Adrenal gland (tissue), 9 donors: ENCODE measurements at regions not wholly inside any gene's neighbourhood (a gene's known extent, or its start where the extent isn't known, plus 50 kb on each side); places are given as distances from the start of the nearest gene placed in this dataset.

ENCODE experiments used
- DNase-seq, 7 donors: peaks; one replicate each; pipeline ENCODE4 v3.0.0-alpha.2; 2019 to 2020
- H3K27ac ChIP-seq, 5 donors: fragments of 200-600 bp; sonication (generic) in 4 of 5; 1 replicate in 3 of 5; 2 replicates in 2 of 5; pipeline versions ENCODE4 v1.5.1 to v1.8.0; 2016 to 2020; ENCODE audit warnings: mild to moderate bottlenecking in 1 of 5
- H3K27me3 ChIP-seq: fragments of 200-600 bp; 2 replicates; pipeline ENCODE4 v1.8.0; 2021
- H3K36me3 ChIP-seq, 2 donors: fragments of 200-600 bp; replicated peaks in 1 of 2; 1 replicate in 1 of 2; 2 replicates in 1 of 2; pipeline versions ENCODE4 v1.5.1 to v1.8.0; 2018 to 2022
- H3K4me1 ChIP-seq, 2 donors: fragments of 200-600 bp; replicated peaks in 1 of 2; 1 replicate in 1 of 2; 2 replicates in 1 of 2; pipeline versions ENCODE4 v1.5.1 to v1.8.0; 2018 to 2021
- H3K4me3 ChIP-seq, 4 donors: fragments of 200-600 bp; sonication (generic) in 3 of 4; one replicate each; pipeline ENCODE4 v1.5.1; 2016 to 2018
- H3K9me3 ChIP-seq, 3 donors: fragments of 200-600 bp; sonication (generic) in 1 of 3; replicated peaks in 1 of 3; 1 replicate in 2 of 3; 2 replicates in 1 of 3; pipeline versions ENCODE4 v1.5.1 to v1.8.0; 2016 to 2021
- POLR2A ChIP-seq, 2 donors: fragments of 450-650 bp; IDR thresholded peaks; one replicate each; pipeline ENCODE4 v1.6.1; 2017; ENCODE audit warnings: antibody characterized with exemption in 2 of 2, mild to moderate bottlenecking in 2 of 2, moderate library complexity in 1 of 2
- WGBS, 4 donors: extraction: QIAGEN DNeasy Blood & Tissue Kit in 2 of 4; methylation state at CpG; one replicate each; pipeline versions ENCODE4 v1.1.5 to v1.1.7; 2013 to 2017; 5-methylcytosine and 5-hydroxymethylcytosine counted together
- intact Hi-C, 2 donors: fragments of 100-400 bp; cut with DNase I; formaldehyde crosslinking; loops; one replicate each; pipeline versions ENCODE4 v1.14.1 to v1.15.0; 2022 to 2023
- TF ChIP-seq, protein P1 (sequence below), 6 experiments: fragments of 450-650 bp in 4 of 6; fragments of 200-600 bp in 2 of 6; sonication (generic) in 1 of 6; IDR thresholded peaks; 1 replicate in 5 of 6; 2 replicates in 1 of 6; pipeline versions ENCODE4 v1.5.1 to v1.8.0; 2016 to 2021; ENCODE audit warnings: antibody characterized with exemption in 6 of 6, mild to moderate bottlenecking in 2 of 6, moderate library complexity in 1 of 6
- donor health status: healthy with polysubstance abuse.
- donor health status: Bipolar disorder and iron deficiency.
- donor health status: DM: yes; HTN: yes; CAD: no.
- donor health status: DM: no; HTN: no; CAD: no.
- donor health status: DM: no; HTN: no; CAD: no.

DNA sequence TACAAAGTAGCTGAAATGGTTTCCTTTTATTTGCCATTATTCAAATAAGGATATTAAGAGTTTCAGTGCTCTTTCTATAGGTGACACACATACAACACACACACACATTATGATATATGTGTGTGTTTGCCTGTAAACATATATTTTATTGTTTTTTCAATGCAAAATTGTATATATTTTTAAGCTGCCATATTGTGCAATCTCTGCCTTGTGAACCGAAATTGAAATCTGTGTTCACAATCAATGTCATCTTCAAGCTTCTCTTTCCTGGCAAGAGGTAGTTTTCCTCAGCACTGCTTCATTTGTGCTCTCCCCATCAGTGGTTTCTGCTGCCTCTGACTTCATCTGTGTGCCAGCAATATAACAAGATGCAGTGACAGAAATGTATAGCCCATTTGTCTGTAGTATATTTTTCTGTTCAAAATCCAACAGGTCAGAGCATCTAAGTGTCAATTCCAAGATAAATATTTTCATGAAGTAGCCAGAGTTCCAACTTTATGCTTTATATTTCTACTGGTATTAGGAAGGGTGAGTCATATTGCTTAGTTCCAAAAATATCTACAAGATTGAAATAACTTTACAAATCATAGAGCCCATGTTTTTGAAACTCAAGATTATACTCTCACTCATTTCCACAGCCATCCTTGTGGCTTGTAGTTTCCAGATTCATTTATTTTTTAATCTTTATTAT, 1704.8 kb upstream of the CDH9 start:
- Histone ChIP-seq H3K27me3 (no peaks in the 10 kb centered on the region), H3K9me3 (no peaks in the 10 kb centered on the region), H3K36me3 (no peaks in the 10 kb centered on the region), H3K27ac (no peak overlapping the region), H3K4me3 (no peak overlapping the region), H3K4me1 (no peaks in the 10 kb centered on the region)
- WGBS, 4 donors, result 0 to 39% (median 25%) methylated on average over 1 of the region's 1 CpG
- no peak for TF ChIP-seq POLR2A (IDR thresholded peaks at IDR 0.05)
- TF ChIP-seq, protein P1, sequence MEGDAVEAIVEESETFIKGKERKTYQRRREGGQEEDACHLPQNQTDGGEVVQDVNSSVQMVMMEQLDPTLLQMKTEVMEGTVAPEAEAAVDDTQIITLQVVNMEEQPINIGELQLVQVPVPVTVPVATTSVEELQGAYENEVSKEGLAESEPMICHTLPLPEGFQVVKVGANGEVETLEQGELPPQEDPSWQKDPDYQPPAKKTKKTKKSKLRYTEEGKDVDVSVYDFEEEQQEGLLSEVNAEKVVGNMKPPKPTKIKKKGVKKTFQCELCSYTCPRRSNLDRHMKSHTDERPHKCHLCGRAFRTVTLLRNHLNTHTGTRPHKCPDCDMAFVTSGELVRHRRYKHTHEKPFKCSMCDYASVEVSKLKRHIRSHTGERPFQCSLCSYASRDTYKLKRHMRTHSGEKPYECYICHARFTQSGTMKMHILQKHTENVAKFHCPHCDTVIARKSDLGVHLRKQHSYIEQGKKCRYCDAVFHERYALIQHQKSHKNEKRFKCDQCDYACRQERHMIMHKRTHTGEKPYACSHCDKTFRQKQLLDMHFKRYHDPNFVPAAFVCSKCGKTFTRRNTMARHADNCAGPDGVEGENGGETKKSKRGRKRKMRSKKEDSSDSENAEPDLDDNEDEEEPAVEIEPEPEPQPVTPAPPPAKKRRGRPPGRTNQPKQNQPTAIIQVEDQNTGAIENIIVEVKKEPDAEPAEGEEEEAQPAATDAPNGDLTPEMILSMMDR (IDR thresholded peaks at IDR 0.05), result no peak
- intact Hi-C loops, result no loop called here
- DNase-seq, result no peak

DNA sequence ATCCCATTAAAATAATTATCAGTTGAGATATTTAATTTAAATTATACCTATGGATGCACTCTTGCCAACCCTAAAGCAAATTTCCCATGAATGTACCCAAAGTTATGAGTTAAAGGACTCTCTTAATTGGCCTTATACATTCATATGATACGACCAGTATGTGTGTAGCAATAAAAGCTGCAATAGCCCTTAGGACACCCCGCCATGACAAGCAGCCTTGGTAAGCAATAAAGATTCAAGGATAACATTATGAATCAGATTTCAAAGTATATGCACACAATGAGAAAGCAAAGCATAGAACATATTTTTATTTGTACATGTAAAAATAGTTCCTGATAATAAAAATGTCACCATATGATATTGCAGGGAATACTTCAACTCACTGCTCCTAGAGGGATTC, 1699.3 kb upstream of the CDH9 start:
- TF ChIP-seq, protein P1 (IDR thresholded peaks at IDR 0.05), result no peak
- TF ChIP-seq POLR2A (IDR thresholded peaks at IDR 0.05), result no peak

DNA sequence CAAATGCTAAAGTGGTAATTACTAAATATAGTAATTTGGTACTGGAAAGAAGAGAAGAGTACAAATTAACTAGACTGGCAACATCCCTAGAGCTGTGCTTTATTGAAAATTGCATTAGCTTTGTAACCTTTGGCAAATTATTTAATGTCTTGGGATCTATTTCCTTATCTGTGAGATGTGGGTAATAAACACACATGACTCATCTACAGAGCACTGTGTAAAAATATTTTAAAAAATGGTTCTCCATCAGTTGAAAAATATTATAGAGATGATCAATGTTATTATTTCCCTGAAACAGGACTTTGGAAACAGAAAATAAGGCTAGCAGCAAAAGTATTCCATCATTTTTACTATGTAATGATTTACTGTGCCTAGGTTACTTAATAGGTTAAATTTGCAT, 1698.8 kb upstream of the CDH9 start:
- H3K36me3 ChIP-seq, result no peaks in the 10 kb centered on the region
- H3K4me3 ChIP-seq, result no peak overlapping the region
- peaks cover 0 to 5% (median 0%) of the 10 kb centered on the region in 3 donors for H3K9me3 ChIP-seq
- intact Hi-C loops, result no loop called here
- TF ChIP-seq POLR2A (IDR thresholded peaks at IDR 0.05), result no peak
- TF ChIP-seq, protein P1 (IDR thresholded peaks at IDR 0.05), result no peak
- H3K27ac ChIP-seq, result no peak overlapping the region
- no peak for DNase-seq
- no peaks in the 10 kb centered on the region for H3K4me1 ChIP-seq
- H3K27me3 ChIP-seq, result no peaks in the 10 kb centered on the region

More for the DNA sequence above, 1699.3 kb upstream of the CDH9 start:
- peaks cover 0 to 5% (median 0%) of the 10 kb centered on the region in 3 donors for H3K9me3 ChIP-seq
- intact Hi-C loops, result no loop called here
- H3K4me3 ChIP-seq, result no peak overlapping the region
- H3K27me3 ChIP-seq, result no peaks in the 10 kb centered on the region
- no peak overlapping the region for H3K27ac ChIP-seq
- no peak for DNase-seq
- no peaks in the 10 kb centered on the region for H3K4me1 ChIP-seq
- no peaks in the 10 kb centered on the region for H3K36me3 ChIP-seq
- 55 to 71% (median 63%) methylated on average over 2 of the region's 2 CpGs for WGBS, 4 donors

DNA sequence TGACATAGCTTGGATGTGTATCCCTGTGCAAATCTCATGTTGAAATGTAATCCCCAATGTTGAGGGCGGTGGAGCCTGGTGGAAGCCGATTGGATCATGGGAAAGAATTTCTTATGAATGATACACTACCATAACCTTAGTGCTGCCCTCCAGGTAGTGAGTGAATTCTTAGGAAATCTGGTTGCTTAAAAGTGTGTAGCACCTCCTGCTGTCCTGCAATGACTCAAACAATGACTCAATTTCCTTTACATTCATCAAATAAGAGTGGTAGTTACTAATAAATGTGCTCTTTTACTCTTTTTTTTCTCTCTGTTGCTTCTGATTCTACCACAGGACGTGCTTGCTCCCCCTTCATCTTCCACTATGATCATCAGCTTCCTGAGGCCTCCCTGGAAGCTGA, 1696.0 kb upstream of the CDH9 start:
- Histone ChIP-seq H3K27ac (no peak overlapping the region), H3K4me1 (no peaks in the 10 kb centered on the region), H3K36me3 (no peaks in the 10 kb centered on the region), H3K9me3 (peaks cover 0 to 5% (median 0%) of the 10 kb centered on the region in 3 donors), H3K4me3 (no peak overlapping the region), H3K27me3 (no peaks in the 10 kb centered on the region)
- TF ChIP-seq, protein P1 (IDR thresholded peaks at IDR 0.05), result no peak
- no peak for TF ChIP-seq POLR2A (IDR thresholded peaks at IDR 0.05)
- 73 to 83% (median 76%) methylated on average over 3 of the region's 3 CpGs for WGBS, 4 donors
- no peak for DNase-seq
- intact Hi-C loops, result no loop called here
